ENCODE measurements at regions not wholly inside any gene's neighbourhood (a gene's known extent, or its start where the extent isn't known, plus 50 kb on each side); places are given as distances from the start of the nearest gene placed in this dataset.

DNA sequence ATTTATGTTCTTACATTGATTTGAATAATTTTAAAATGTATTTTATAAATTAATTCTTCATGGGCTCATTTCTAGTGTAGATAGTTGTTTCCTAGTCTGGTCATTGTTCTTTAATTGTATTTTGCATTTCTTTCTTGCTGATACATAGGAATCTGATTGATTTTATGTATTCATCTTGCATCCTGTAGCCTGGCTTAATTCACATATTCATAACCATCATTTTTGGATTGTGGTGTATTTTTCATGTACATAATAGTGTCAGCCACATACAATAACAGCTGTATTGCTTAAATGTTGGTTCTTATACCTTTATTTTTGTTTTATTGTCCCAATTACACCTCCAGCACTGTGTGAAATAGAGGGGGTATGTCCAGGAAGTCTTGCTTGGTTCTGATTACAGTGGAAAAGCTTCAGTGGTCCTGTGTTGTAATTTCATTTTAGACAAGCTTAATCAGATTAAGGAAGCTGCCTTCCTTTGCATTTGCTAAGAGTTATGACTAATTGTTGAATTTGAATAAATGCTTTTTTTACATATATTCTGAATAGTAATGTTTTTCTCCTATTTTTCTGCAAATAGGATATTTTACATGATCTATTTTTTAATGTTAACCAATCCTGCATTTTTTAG, 103.7 kb downstream of the USP22 start:
- TF ChIP-seq POLR2A (IDR thresholded peaks at IDR 0.05) (no peak), CTCF (IDR thresholded peaks at IDR 0.05 in 4 of 5, conservative IDR thresholded peaks at IDR 0.05 in 1 of 5) (no peak)
